Breast epithelium (tissue), 4 donors: ENCODE measurements at regions not wholly inside any gene's neighbourhood (a gene's known extent, or its start where the extent isn't known, plus 50 kb on each side); places are given as distances from the start of the nearest gene placed in this dataset.
A peak's percentile ranks its signal among the peaks of the same experiment; 100 is the strongest.

Experiments
- DNase-seq, 2 donors: peaks; one replicate each; pipeline ENCODE4 v3.0.0-alpha.2; 2019; ENCODE audit warnings: low spot score in 2 of 2
- H3K27ac ChIP-seq, 2 donors: fragments of 200-600 bp; sonication (generic) in 1 of 2; one replicate each; pipeline ENCODE4 v1.5.1; 2016 to 2019; ENCODE audit warnings: mild to moderate bottlenecking in 1 of 2
- H3K27me3 ChIP-seq, 2 donors: fragments of 200-600 bp; sonication (generic) in 1 of 2; one replicate each; pipeline versions ENCODE4 v1.5.1 to v1.6.0; 2017 to 2019; ENCODE audit warnings: control low read depth in 1 of 2, mild to moderate bottlenecking in 1 of 2
- H3K36me3 ChIP-seq: fragments of 200-600 bp; one replicate; pipeline ENCODE4 v1.5.1; 2019
- H3K4me1 ChIP-seq, 2 donors: fragments of 200-600 bp; sonication (generic); one replicate each; pipeline ENCODE4 v1.5.1; 2016 to 2019; ENCODE audit warnings: control low read depth in 1 of 2
- H3K4me3 ChIP-seq, 3 donors: fragments of 200-600 bp; sonication (generic); 1 replicate in 2 of 3; 2 replicates in 1 of 3; pipeline ENCODE4 v1.5.1; 2016 to 2019; ENCODE audit warnings: mild to moderate bottlenecking in 3 of 3, moderate library complexity in 2 of 3
- H3K9me3 ChIP-seq, 2 donors: fragments of 200-600 bp; sonication (generic) in 1 of 2; one replicate each; pipeline ENCODE4 v1.5.1; 2016 to 2019; ENCODE audit warnings: control low read depth in 1 of 2
- CTCF ChIP-seq, 3 donors: fragments of 450-650 bp; IDR thresholded peaks; one replicate each; pipeline ENCODE4 v1.5.1; 2016 to 2017; ENCODE audit warnings: antibody characterized with exemption in 3 of 3, mild to moderate bottlenecking in 3 of 3, moderate library complexity in 3 of 3
- POLR2A ChIP-seq: fragments of 450-650 bp; IDR thresholded peaks from one replicate; pipeline ENCODE4 v1.6.1; 2016; ENCODE audit warnings: antibody characterized with exemption, mild to moderate bottlenecking, moderate library complexity
- POLR2AphosphoS5 ChIP-seq, 3 donors: sonication (generic); formaldehyde crosslinking; IDR thresholded peaks; one replicate each; pipeline ENCODE4 v1.6.1; 2017; ENCODE audit warnings: antibody characterized with exemption in 3 of 3
- intact Hi-C: fragments of 100-400 bp; cut with DNase I; formaldehyde crosslinking; loops from one replicate; pipeline ENCODE4 v1.15.1; 2023; ENCODE audit warnings: low total_unique reads

DNA sequence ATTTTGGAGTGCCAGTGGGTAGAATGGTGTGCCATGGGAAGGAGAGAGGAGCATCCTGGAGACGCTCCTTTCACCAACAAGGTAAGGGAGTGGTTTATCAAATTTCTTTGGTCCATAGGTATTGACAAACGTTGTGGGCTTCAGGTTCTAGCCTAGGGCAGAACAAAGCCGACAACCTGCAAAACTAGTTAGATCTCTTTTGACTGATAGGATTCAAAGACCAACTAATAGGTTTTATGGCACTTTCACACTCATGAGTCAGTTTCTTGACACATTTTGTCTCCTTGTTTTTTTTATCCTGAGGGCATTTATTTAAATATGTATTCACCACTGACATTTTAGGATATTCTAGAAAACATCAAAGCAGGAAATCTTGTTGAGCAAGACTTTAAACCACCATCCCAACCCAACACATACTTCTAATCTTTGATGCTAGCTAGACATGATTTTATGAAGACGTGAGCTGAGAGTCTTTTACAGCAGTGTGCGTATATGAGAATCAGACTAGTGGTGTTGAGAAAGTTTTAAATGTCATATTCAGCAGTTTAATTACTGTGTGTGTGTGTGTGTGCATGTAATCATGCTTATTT lies 370.4 kb upstream of the HSF2 start:
- no peak for TF ChIP-seq POLR2AphosphoS5 (IDR thresholded peaks at IDR 0.05)
- no peak for TF ChIP-seq POLR2A
- TF ChIP-seq CTCF (IDR thresholded peaks at IDR 0.05): no peak
- Histone ChIP-seq H3K36me3 (no peaks in the 10 kb centered on the region), H3K9me3 (no peaks in the 10 kb centered on the region), H3K4me3 (no peak overlapping the region), H3K4me1 (no peaks in the 10 kb centered on the region), H3K27ac (no peak overlapping the region), H3K27me3 (no peaks in the 10 kb centered on the region)
- no peak for DNase-seq
- intact Hi-C loops: loop anchor here (5.0 kb wide), 1 partner anchor 258 kb away; no protein-coding TSS in a partner anchor

DNA sequence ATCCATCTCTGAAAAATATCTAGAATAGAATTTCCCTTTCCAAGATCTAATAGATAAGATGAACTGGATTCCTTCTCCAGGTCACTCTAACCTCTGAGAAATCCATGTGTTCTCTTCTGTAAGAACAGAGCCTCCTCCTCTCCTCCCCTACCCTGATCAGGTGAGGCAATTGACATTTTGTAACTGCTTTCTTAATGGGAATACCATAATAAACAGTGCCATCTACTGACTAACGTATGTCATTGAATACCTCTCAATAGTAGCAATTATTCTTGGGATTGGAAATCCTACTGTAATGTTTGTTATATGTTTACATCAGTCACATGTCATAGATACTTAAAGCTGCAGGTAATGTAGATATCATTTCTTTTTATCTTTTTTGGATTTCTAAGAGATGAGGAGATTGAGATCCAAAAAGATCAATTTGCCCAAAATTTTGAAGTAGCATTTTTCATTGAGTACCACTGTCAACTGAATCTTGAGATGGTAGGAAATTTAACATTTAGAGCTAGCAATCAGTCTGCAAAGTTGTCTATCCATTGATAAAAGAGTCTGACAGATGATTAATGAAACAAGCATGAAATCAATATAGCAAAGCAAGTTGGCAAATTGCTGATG lies 365.8 kb upstream of the HSF2 start:
- TF ChIP-seq POLR2A (no peak), CTCF (IDR thresholded peaks at IDR 0.05) (peak; percentile 49 to 63 (median 62)), POLR2AphosphoS5 (IDR thresholded peaks at IDR 0.05) (no peak)
- no peaks in the 10 kb centered on the region for H3K36me3 ChIP-seq
- no peaks in the 10 kb centered on the region for H3K9me3 ChIP-seq
- H3K27ac ChIP-seq: no peak overlapping the region
- intact Hi-C loops: loop anchor here (10.0 kb wide), 1 partner anchor 599 kb away; the partner anchor contains the start of gene GJA1
- no peak for DNase-seq
- H3K4me1 ChIP-seq: no peaks in the 10 kb centered on the region
- no peaks in the 10 kb centered on the region for H3K27me3 ChIP-seq
- no peak overlapping the region for H3K4me3 ChIP-seq

DNA sequence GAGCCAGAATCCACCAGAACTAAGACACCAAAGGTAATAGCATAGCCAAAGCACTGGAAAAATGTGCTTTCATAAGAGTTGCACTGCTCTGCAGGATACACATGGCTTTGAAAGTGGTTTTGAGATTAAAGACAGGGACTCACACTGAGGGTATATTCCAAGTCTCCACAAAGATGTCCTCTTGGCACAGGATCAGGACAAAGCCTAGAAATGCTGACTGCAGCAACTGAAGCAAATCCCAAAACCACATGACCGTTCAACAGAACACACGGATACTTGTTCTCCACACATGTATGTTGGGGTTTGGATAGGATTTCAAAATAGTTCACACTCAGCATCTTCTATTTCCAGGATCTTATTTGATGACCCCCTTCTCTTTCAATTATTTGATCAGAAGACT lies 364.3 kb upstream of the HSF2 start:
- no peaks in the 10 kb centered on the region for H3K4me1 ChIP-seq
- no peaks in the 10 kb centered on the region for H3K9me3 ChIP-seq
- DNase-seq: no peak
- no peak overlapping the region for H3K4me3 ChIP-seq
- H3K27ac ChIP-seq: no peak overlapping the region
- no peaks in the 10 kb centered on the region for H3K36me3 ChIP-seq
- no peak for TF ChIP-seq POLR2A
- TF ChIP-seq POLR2AphosphoS5 (IDR thresholded peaks at IDR 0.05): no peak
- TF ChIP-seq CTCF (IDR thresholded peaks at IDR 0.05): no peak
- intact Hi-C loops: loop anchor here (10.0 kb wide), 1 partner anchor 600 kb away; the partner anchor contains the start of gene GJA1
- no peaks in the 10 kb centered on the region for H3K27me3 ChIP-seq

DNA sequence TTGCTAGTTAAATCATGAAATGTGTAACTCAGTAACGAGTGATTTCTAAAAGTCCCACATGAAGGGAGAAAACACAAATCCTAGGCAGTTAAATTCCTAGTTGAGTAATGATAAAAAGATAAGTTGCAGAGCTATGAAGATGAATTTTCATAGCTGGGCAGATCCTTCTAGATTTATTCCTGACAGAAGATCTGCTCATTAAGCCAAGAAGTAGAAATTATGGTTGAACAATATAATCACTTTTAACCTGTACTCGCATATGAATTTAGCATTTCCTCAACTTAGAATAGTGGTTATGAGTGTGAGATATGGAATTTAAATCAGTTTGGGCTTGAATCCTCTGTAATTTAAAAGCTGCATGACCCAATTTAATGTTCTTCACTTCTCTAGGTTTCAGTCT lies 359.2 kb upstream of the HSF2 start:
- H3K27me3 ChIP-seq: no peaks in the 10 kb centered on the region
- intact Hi-C loops: no loop called here
- H3K4me3 ChIP-seq: no peak overlapping the region
- DNase-seq: no peak
- no peak for TF ChIP-seq POLR2AphosphoS5 (IDR thresholded peaks at IDR 0.05)
- H3K4me1 ChIP-seq: no peaks in the 10 kb centered on the region
- no peaks in the 10 kb centered on the region for H3K36me3 ChIP-seq
- H3K9me3 ChIP-seq: no peaks in the 10 kb centered on the region
- no peak overlapping the region for H3K27ac ChIP-seq

DNA sequence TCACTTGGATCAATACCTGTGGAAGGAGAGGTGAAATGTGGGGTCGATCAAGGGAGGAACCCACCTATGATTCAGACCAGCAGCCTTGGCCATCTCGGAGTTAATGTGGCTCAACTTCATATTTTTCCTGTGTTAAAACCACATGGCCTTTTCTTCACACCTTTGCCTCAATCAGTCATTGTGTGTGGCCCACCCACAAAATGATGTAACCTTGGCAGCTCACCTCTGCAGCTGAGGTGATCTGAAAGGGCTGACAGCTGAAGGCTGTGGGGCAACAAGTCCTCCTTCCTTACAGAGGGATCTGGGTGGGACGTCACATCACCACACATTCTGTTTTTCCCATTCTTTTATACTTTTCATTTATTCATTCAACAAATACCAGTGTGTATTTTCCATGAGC lies 357.1 kb upstream of the HSF2 start:
- Histone ChIP-seq H3K27ac (no peak overlapping the region), H3K36me3 (no peaks in the 10 kb centered on the region), H3K4me3 (no peak overlapping the region), H3K4me1 (no peaks in the 10 kb centered on the region), H3K27me3 (no peaks in the 10 kb centered on the region), H3K9me3 (no peaks in the 10 kb centered on the region)
- TF ChIP-seq POLR2A (no peak), CTCF (IDR thresholded peaks at IDR 0.05) (no peak), POLR2AphosphoS5 (IDR thresholded peaks at IDR 0.05) (no peak)
- intact Hi-C loops: no loop called here
- no peak for DNase-seq
